Naive B cell (primary cell): ENCODE measurements at regions not wholly inside any gene's neighbourhood (a gene's known extent, or its start where the extent isn't known, plus 50 kb on each side); places are given as distances from the start of the nearest gene placed in this dataset.

ENCODE experiments used
- ATAC-seq, 2 donors: fragments of 150-1000 bp; cut with Tn5 transposase; 2 replicates each; pipeline ENCODE4 v1.10.0; 2021; ENCODE audit warnings: low read depth in 2 of 2, mild to moderate bottlenecking in 2 of 2, moderate library complexity in 2 of 2
- DNase-seq: peaks from one replicate; pipeline ENCODE4 v3.0.0; 2022
- H3K27ac Mint-ChIP-seq, 6 donors: one replicate each; pipeline ENCODE4 v1.8.0; 2020 to 2022; ENCODE audit warnings: mild to moderate bottlenecking in 6 of 6, mixed read lengths in 6 of 6, moderate library complexity in 5 of 6, inconsistent platforms in 2 of 6
- H3K27me3 Mint-ChIP-seq, 3 donors: one replicate each; pipeline ENCODE4 v1.8.0; 2021 to 2022; ENCODE audit warnings: mixed read lengths in 3 of 3, mild to moderate bottlenecking in 1 of 3
- H3K36me3 Mint-ChIP-seq, 2 donors: one replicate each; pipeline ENCODE4 v1.8.0; 2020 to 2022; ENCODE audit warnings: mixed read lengths in 2 of 2, inconsistent platforms in 1 of 2, mild to moderate bottlenecking in 1 of 2
- H3K4me1 Mint-ChIP-seq, 3 donors: one replicate each; pipeline ENCODE4 v1.8.0; 2020 to 2022; ENCODE audit warnings: mixed read lengths in 3 of 3, inconsistent platforms in 1 of 3, mild to moderate bottlenecking in 1 of 3, moderate library complexity in 1 of 3
- H3K4me3 Mint-ChIP-seq, 8 donors: one replicate each; pipeline ENCODE4 v1.8.0; 2020 to 2022; ENCODE audit warnings: mild to moderate bottlenecking in 8 of 8, mixed read lengths in 8 of 8, moderate library complexity in 8 of 8, inconsistent platforms in 2 of 8
- H3K9me3 Mint-ChIP-seq, 7 donors: one replicate each; pipeline ENCODE4 v1.8.0; 2020 to 2022; ENCODE audit warnings: mixed read lengths in 7 of 7, mild to moderate bottlenecking in 5 of 7, inconsistent platforms in 2 of 7, moderate library complexity in 1 of 7

DNA sequence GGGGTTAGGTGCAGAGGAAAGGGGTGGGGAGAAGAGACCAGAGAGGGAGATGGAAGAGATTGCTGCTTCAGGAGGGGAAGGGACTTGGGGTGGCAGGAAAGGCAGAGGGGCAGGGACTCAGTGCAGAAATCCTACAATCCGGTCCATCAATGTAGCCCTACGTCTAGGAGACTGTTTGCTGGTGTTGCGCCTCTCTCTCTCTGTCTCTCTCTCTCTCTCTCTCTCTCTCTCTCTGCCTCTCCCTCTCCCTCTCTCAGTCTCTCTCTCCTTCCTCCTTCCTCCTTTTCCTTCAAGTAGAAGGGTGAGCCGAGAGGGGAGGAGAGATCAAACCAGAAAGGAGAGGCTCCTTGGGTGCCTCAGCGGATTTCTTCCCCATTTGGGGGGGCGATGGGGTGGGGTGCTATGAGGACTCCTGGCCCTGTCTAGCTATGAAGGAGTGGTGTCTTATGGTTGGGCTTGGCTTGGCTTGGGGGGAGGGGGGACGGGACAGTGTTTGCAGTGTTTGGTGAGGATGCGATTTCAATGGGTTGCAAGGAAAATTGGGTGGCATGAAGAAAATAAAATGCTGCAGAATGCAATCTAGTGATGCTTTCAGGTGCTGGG is 181.2 kb downstream of the TBXT start:
- no peak for ATAC-seq
- peaks cover 0 to 8% (median 2%) of the 10 kb centered on the region in 7 donors for H3K9me3 Mint-ChIP-seq
- peak overlapping the region in 1 of 8 donors; percentile 65 for H3K4me3 Mint-ChIP-seq
- no peak for DNase-seq
- H3K27me3 Mint-ChIP-seq = peaks cover 48 to 84% (median 63%) of the 10 kb centered on the region in 3 donors
- H3K27ac Mint-ChIP-seq = no peak overlapping the region
- H3K36me3 Mint-ChIP-seq = peaks cover 0 to 20% of the 10 kb centered on the region in 2 donors
- H3K4me1 Mint-ChIP-seq = peaks cover 11 to 13% (median 12%) of the 10 kb centered on the region in 3 donors

DNA sequence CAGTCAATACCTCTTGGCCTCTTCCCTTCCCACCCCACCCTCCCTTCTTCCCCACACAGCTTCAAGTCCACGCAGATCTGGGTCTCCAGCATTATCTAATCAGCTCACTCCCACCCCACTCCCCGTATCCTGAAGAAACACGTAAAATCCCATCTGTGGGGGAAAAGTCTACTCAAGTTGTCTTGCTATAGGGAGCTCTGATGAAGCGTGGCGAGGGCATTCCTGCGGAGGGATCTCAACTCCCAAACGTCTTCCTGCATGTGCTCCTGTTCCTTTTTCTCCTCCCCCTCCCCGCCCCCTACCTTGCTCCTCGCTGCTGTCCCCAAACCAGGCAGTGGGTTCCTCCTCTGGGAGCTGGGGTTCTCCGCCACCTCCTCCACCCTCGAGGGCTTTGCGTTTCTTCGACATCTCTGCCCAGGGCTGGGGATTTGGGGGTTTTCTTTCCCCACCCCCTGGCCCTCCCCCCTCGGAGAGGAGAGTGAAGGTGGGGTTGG is 181.8 kb downstream of the TBXT start:
- H3K4me1 Mint-ChIP-seq = peaks cover 11 to 13% (median 12%) of the 10 kb centered on the region in 3 donors
- no peak overlapping the region for H3K27ac Mint-ChIP-seq
- H3K9me3 Mint-ChIP-seq = peaks cover 0 to 6% (median 2%) of the 10 kb centered on the region in 7 donors
- H3K27me3 Mint-ChIP-seq = peaks cover 48 to 80% (median 59%) of the 10 kb centered on the region in 3 donors
- DNase-seq = no peak
- peaks cover 0 to 17% of the 10 kb centered on the region in 2 donors for H3K36me3 Mint-ChIP-seq
- H3K4me3 Mint-ChIP-seq = no peak overlapping the region
- no peak for ATAC-seq

DNA sequence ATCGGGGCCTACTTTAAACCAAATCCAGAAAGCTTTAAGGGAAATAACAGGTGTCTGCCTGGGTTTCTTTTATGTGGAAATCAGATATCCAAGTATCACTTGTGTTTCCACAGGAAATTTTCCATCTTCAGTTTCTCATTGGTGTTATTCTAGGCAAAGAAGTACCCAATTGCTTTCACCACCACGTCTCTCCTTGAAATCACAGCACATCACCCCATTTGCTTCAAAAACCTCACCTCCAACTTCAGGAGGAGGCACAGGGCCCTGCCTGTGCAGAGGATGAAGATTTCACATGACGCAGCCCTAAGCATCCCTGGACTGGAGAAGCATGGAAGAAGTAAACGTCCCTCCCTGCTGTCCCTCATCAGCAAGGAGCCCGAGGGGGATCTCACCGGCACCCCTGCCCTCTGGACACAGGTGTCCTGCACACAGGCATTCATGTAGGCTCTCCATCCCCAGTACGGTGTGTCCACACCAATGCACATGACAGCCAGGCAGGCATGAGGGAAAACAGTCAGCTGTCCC is 182.3 kb downstream of the TBXT start:
- DNase-seq = no peak
- no peak for ATAC-seq
- peaks cover 0 to 3% (median 0%) of the 10 kb centered on the region in 7 donors for H3K9me3 Mint-ChIP-seq
- peaks cover 49 to 80% (median 54%) of the 10 kb centered on the region in 3 donors for H3K27me3 Mint-ChIP-seq
- no peak overlapping the region for H3K27ac Mint-ChIP-seq
- H3K4me3 Mint-ChIP-seq = no peak overlapping the region
- peaks cover 11 to 13% (median 12%) of the 10 kb centered on the region in 3 donors for H3K4me1 Mint-ChIP-seq
- peaks cover 0 to 12% of the 10 kb centered on the region in 2 donors for H3K36me3 Mint-ChIP-seq

DNA sequence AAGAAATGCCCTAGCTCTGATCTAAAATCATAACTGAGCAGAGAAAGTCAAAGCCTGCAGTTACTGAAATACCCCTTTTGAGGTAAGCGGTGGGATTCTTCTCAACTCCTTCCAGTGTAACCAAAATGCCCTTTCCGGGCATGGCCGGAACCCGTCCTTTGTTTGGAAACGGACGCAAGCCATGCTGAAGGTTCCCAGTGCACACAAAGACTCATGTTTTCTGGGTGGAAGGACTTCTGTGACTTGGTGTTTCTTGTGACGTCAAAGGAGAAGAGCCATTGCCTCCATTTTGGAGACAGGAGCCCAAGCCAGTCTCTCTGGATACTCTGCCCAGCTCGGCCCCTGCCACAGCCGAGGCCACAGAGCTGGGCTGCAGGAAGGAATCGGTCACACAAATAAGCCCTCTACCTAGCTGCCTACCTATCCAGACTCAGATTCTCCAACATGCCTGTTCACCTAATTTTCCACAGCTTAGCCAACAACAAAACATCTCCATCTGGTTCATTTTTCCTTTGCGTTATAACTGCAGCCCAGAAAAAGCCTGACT is 182.8 kb downstream of the TBXT start:
- no peak for DNase-seq
- H3K4me1 Mint-ChIP-seq = peaks cover 11 to 12% (median 12%) of the 10 kb centered on the region in 3 donors
- H3K4me3 Mint-ChIP-seq = no peak overlapping the region
- H3K36me3 Mint-ChIP-seq = peaks cover 0 to 6% of the 10 kb centered on the region in 2 donors
- peaks cover 0 to 2% (median 0%) of the 10 kb centered on the region in 7 donors for H3K9me3 Mint-ChIP-seq
- no peak overlapping the region for H3K27ac Mint-ChIP-seq
- H3K27me3 Mint-ChIP-seq = peaks cover 48 to 75% (median 49%) of the 10 kb centered on the region in 3 donors
- ATAC-seq = no peak

DNA sequence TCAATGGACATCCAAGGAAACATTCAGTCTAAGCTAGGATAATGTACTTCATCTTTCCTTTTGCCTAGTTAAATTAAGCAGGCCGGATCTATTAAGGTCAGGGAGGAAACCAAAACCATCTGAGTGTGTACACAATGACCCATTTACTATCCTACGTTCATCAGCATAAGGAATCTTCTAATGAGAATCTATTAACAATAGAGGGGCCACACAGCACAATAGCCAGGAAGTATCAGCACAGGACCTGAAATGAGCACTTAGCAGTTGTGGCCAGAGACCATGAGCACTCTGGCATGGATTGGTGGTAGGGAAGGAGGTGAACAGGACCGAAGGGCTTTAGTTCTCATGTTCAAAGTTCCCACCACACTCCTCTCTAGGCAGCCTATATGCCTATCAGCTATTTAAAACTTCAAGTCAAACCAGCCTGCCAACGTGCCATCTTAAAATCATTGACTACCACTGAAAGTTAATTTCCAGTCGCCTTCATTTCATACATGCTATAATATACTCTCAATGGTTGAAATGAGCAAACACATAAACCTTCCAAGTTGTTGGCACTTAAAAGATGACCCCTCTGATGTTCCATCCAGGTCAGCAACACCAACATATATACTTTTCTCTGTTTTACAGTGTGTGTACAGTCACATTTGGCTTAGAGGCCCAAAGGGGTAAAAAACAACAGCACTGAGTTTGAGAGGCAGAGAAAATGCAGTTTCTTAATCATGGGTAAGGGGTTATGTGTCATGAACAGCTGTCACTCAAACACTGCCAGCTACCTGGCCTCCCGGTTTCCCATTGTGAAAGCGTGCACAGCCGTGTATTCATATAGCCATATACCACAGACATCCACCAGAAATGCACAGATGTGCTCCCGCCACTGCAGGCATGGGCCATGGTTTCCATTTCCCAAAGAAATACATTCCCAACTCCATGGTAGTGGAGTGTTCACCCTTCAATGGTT is 184.3 kb downstream of the TBXT start:
- H3K36me3 Mint-ChIP-seq = no peaks in the 10 kb centered on the region
- peak overlapping the region in 1 of 6 donors; percentile 14 for H3K27ac Mint-ChIP-seq
- no peak for ATAC-seq
- H3K27me3 Mint-ChIP-seq = peaks cover 40 to 62% (median 45%) of the 10 kb centered on the region in 3 donors
- H3K9me3 Mint-ChIP-seq = peaks cover 0 to 2% (median 0%) of the 10 kb centered on the region in 7 donors
- H3K4me3 Mint-ChIP-seq = no peak overlapping the region
- peaks cover 7 to 12% (median 11%) of the 10 kb centered on the region in 3 donors for H3K4me1 Mint-ChIP-seq
- no peak for DNase-seq

DNA sequence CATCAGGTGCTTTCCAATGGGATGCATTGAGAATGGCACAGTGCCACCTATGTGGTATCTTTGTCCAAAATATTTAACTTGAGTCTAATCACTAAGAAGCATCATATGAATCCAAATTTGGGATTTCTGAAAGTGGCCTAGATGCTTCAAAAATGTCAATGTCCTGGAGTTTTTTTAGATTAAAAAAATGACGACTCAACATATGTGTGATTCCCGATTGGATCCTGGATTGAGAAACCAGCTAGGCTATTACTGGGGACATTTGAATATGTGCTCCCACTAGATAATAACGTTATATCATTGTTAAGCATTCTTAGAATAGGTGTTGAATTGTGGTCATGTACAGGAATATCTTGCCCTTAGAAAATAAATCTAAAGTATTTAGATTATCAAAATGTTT is 189.2 kb downstream of the TBXT start:
- Mint-ChIP-seq H3K4me1 (no peaks in the 10 kb centered on the region), H3K27ac (no peak overlapping the region), H3K27me3 (peaks cover 26 to 36% (median 33%) of the 10 kb centered on the region in 3 donors), H3K9me3 (peaks cover 0 to 4% (median 0%) of the 10 kb centered on the region in 7 donors), H3K36me3 (no peaks in the 10 kb centered on the region), H3K4me3 (no peak overlapping the region)
- DNase-seq (no peak), ATAC-seq (no peak)

DNA sequence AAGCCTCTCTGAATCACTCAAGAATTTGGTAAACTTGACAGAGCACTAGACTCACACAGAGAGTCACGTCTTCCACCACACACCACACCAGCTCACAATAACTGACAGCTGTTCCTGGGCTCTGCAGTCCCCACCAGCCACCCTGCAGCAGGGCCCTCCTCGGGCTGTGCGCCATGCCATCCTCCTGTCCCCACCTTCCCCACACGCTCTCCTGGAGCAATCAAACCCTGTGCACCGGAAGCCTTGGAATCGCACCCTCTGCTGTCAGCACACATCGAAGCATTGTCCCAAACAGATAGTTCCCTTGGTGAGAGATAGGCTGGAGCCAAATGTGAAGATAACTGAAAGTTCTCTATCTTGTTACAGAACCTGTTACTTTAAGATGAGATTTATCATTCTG is 191.0 kb downstream of the TBXT start:
- Mint-ChIP-seq H3K4me1 (no peaks in the 10 kb centered on the region), H3K27ac (peak overlapping the region in 1 of 6 donors; percentile 27), H3K4me3 (no peak overlapping the region), H3K36me3 (no peaks in the 10 kb centered on the region), H3K9me3 (peaks cover 0 to 4% (median 0%) of the 10 kb centered on the region in 7 donors), H3K27me3 (peaks cover 20 to 28% (median 21%) of the 10 kb centered on the region in 3 donors)
- DNase-seq (no peak), ATAC-seq (no peak)

DNA sequence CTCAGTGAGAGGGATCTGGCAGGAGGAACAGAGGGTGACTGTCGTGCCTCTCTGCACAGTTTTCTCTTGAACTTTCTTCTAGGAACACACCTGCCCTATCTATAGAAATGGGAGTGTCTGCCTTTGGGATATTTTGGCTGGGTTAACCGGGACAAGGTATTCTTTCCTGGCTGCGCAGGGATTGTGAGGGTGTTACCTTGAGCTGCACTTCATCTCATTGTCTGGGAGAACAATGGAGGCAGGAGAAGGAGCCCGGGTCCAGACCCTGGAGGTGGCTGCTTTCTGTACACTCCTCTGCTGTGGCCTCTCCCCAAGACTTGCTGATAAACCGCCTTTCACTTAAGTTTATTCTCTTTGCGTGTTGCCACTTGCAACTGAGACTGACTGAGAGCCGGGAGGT is 192.8 kb downstream of the TBXT start:
- Mint-ChIP-seq H3K4me1 (no peaks in the 10 kb centered on the region), H3K9me3 (peaks cover 0 to 4% (median 0%) of the 10 kb centered on the region in 7 donors), H3K4me3 (no peak overlapping the region), H3K27me3 (peaks cover 9 to 16% (median 11%) of the 10 kb centered on the region in 3 donors), H3K36me3 (no peaks in the 10 kb centered on the region), H3K27ac (no peak overlapping the region)
- ATAC-seq (no peak), DNase-seq (no peak)

DNA sequence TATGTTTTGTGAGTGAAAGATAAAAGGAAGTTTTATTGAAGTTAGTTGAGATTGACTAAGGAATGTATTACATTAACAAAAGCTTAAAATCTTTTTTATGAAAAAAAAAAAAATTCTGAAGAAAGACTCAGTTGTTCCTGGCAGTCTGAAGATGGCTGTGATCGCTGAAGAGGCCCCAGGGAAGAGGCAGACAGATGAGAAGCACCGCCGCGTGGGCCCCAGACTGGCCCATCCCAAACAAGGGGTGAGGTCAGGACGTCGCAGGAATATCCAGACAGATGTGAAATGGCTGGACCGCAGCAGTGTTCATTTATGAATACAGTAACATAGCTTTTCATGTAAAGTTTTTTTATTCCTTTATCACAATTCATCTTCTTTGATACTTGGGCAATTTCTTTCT is 194.2 kb downstream of the TBXT start:
- ATAC-seq (no peak), DNase-seq (no peak)
- H3K27ac Mint-ChIP-seq = no peak overlapping the region
- peaks cover 9 to 16% (median 11%) of the 10 kb centered on the region in 3 donors for H3K27me3 Mint-ChIP-seq
- no peaks in the 10 kb centered on the region for H3K4me1 Mint-ChIP-seq
- H3K4me3 Mint-ChIP-seq = no peak overlapping the region
- peaks cover 0 to 4% (median 0%) of the 10 kb centered on the region in 7 donors for H3K9me3 Mint-ChIP-seq
- H3K36me3 Mint-ChIP-seq = no peaks in the 10 kb centered on the region

DNA sequence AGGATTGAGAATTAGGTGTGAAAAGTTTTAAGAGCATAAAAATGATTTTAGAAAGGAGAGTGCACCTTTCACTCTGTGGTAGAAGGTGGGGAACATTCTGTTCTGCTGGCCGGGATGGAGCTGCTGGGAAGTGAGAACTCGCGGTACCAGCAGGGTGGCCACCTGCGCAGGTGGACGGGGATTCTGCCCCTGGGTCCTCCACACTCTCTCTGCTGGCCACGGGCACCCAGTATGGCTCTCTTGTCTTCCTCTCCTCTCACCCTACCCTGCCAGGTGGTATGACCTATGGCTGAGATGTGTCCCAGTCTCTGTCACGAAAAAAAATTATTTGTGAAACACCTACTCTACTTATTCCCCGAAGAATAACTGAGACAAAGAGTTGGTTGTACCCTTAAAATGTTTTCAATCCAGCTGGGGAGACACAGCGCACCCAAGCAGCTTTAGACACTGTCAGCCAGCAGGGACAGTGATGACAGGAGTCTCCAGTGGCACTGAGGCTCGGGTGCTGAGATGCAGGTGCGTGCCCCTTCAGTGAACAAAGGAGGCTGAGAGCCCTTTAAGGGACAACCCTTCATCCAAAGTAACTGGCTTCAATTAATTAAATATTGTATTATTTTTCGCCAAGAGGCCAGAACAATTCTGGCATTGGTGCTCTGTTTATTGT is 195.4 kb downstream of the TBXT start:
- DNase-seq = no peak
- no peaks in the 10 kb centered on the region for H3K9me3 Mint-ChIP-seq
- no peak for ATAC-seq
- H3K4me1 Mint-ChIP-seq = no peaks in the 10 kb centered on the region
- H3K27ac Mint-ChIP-seq = no peak overlapping the region
- no peaks in the 10 kb centered on the region for H3K36me3 Mint-ChIP-seq
- no peak overlapping the region for H3K4me3 Mint-ChIP-seq
- peaks cover 6 to 14% (median 8%) of the 10 kb centered on the region in 3 donors for H3K27me3 Mint-ChIP-seq

DNA sequence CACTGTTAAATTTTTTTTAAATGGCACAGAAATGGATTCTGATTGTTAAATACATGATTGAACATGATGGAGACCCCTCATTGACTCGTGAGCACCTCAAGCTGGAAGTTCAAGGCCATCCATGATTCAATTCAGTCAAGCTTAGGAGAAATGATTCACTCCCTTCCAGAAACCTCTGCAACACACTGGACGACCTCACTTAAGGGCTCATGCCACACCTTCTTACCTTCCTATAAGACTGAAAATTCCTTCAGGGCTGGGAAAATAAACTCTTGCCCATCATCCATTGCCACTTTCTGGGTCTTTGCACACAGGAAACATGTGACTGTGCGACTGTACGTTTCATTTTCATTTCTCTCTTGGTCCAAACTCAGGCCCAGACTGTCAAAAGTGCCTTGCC is 196.4 kb downstream of the TBXT start:
- Mint-ChIP-seq H3K27me3 (peaks cover 0 to 14% (median 0%) of the 10 kb centered on the region in 3 donors), H3K4me1 (no peaks in the 10 kb centered on the region), H3K36me3 (no peaks in the 10 kb centered on the region), H3K9me3 (no peaks in the 10 kb centered on the region), H3K27ac (no peak overlapping the region), H3K4me3 (no peak overlapping the region)
- DNase-seq = no peak
- ATAC-seq = no peak

DNA sequence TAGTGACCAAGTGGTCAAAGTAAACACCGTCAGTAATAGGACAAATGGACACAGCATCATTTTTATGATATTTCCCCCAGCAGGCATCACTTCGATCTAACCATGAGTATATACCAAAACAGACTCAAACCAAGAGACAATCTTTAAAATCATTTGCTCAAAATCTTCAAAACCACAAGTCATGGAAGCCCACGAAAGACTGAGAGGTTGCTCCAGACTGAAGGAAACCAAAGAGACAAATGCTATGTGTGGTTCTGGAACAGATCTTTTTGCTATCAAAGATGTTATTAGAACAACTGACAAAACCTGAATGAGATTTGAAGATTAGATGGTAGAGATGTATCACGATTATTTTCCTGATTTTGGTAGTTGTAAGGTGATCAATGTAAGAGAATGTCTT is 197.7 kb downstream of the TBXT start:
- ATAC-seq (no peak), DNase-seq (no peak)
- Mint-ChIP-seq H3K36me3 (no peaks in the 10 kb centered on the region), H3K4me1 (no peaks in the 10 kb centered on the region), H3K27ac (no peak overlapping the region), H3K9me3 (no peaks in the 10 kb centered on the region), H3K27me3 (peaks cover under 1 to 18% (median 10%) of the 10 kb centered on the region in 3 donors), H3K4me3 (no peak overlapping the region)

DNA sequence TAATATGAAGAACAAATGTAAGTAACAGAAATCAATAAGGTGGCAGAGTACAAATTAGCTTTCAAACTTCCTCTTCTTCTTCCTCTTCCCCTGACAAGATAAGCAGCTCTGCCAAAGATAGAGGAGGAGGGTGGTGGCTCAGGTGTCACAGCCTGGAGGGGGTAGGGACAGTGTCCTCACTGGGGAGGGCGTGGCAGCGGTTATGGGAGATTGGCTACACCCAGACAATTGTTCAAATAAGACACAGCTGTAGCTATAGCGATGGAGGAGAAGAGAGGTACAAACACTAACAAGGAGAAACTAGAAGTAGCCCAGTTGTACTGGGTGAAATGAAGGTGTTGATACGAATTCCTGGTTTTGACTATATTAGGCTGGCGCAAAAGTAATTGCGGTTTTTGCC is 198.5 kb downstream of the TBXT start:
- ATAC-seq (no peak), DNase-seq (no peak)
- Mint-ChIP-seq H3K4me1 (no peaks in the 10 kb centered on the region), H3K9me3 (no peaks in the 10 kb centered on the region), H3K27me3 (peaks cover 8 to 18% (median 12%) of the 10 kb centered on the region in 3 donors), H3K4me3 (no peak overlapping the region), H3K27ac (no peak overlapping the region), H3K36me3 (no peaks in the 10 kb centered on the region)
